ENCODE measurements at regions not wholly inside any gene's neighbourhood (a gene's known extent, or its start where the extent isn't known, plus 50 kb on each side); places are given as distances from the start of the nearest gene placed in this dataset.

DNA sequence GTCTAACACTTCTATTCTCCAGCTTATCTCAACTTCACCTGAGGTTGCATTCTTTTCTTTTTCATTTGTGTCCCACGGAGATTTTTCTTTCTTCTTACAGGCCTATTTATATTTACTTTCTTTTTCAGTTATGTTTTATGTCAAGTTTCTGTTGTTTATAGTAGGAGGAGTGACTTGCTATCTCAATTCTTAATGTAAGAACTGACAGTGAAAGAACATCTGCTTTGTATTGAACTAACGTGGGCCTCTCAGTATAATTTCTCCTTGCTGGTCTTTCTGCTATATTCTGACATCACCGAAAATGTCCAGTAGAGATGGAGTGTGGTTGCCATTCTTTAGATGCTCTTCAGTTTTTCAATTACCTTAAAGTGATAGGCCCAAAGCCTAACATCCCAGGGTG lies 521.7 kb downstream of the EPM2A start:
- DNase-seq: no peak

DNA sequence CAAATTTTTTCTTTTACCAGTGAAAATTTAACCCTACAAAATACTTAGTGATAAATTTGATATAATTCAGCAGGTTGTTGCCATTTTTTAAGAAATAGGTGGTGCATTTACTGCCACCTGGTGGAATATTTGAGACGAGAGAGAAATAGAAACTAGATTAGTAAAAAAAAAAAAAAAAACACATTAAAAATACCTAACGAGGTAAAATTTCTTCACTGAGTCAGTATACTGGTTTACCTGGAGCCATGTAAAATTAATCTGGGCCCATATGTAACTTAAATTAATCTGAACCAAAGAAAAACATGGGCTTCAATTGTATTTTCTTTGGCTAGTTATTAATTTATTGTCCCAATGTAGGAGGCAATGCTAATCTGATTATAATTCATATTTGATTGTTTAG lies 520.8 kb downstream of the EPM2A start:
- DNase-seq: peak; percentile 64

DNA sequence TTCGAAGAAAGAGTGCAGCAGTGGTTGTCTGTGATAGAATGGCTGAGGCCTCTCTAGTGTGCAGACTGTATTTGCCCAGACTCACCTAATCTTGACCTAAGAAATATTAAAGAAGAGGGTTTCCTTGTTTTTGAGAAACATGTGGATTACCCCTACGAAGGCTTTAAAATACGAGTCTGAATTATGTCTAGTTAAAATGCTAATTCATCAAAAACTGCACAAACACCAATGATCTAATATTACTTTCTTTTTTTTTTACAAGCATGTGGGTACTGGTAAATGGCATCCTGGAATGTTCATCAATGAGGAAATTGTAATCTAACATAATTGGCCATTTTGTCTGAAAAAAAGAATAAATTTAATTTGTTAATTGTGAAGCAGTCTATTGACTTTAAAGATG lies 510.9 kb downstream of the EPM2A start:
- no peak for DNase-seq

DNA sequence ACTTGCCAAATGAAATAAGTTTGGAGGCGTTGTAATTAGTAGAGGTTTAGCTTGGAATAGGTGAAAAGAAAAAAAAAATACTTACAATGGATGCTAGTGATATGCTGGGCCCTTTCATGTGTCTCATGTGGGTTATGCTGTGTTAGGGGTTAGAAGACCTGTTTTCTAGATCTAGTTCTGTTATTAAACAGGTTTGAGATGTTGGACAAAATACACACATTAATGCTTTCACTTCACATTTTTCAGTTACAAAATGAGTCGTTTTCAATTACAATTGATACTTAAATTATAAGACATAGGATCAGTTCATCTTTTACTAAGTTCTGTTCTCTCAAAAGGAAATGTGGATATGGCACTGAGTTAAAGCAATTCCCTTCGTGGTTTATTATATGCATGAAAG lies 509.8 kb downstream of the EPM2A start:
- no peak for DNase-seq

DNA sequence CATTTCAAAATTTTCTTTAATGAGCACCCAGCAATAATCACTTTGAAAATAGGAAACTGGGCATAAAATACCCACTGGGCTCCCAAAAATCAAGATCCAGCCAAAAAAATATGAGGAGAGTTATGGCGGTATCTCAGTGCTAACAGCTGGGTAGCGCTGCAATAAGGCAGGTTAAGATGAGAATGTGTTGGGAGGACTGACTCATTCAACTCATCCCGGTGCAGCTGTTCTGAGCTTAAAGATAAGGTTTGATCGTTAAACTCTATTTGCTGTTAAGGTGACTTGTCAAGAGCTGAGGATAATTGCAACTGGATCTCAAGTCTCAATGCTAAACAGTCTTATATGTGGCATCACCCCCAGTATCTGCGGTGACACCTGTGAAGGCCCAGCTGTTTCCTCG lies 507.7 kb downstream of the EPM2A start:
- no peak for DNase-seq

DNA sequence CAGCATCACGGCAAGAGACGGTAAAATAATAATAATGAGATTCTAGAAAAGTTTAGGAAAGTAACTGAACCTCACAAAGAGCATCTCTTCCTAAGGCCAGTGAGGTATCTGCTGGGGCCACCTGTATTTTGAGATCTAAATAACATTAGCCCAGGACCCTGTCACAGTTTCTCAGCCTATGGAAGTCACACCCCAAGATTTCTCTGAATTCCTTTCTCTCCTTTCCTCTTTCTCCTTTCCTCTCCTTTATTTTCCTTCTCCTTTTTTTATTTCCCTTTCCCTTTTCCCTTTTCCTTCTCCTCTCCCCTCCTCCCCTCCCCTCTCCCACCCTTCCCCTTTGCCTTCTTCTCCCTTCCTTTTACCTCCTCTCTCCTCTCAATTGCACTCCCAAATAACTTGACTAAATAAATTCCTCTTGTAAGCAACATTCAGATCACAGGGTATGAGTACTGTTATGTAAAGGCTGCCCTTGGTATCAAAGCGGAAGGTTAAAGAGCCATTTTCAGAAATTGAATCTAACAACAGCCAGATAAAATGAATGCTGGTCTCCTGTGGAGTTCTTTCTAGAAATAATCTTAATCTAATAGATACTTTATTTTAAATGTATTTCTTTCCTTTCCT lies 506.2 kb downstream of the EPM2A start:
- no peak for DNase-seq

DNA sequence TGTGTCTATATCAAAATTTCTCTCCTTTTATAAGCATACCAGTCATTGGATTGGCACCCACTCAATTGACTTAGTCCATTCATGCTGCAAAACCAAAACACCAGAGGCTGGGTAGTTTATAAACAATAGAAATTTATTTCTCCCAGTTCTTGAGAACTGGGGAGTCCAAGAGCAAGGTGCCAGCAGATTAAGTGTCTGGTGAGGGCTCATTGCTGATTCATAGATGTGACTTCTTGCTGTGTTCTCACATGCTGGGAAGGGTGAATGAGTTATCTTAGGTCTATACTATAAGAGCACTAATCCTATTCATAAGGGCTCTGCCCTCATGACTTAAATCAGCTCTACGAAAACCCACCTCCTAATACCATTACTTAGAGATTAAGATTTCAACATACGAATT lies 501.4 kb downstream of the EPM2A start:
- DNase-seq: no peak

DNA sequence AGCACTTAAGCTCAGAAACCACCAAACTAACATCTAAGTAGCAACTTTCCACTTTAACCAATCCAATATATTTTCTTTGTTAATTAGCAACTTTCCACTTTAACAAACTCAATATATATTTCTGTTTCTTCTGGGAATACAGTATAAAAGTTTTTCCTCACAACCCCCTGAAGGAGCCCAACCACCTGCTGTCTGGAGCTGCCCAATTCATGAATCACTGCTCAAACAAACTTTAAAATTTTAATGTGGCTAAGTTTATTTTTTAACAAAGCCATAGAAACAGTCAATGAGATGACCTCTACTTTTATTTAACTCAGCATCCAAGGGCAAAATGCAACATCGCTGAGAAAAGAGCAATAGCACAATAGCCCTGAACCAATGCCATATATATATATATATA lies 500.1 kb downstream of the EPM2A start:
- DNase-seq: no peak

DNA sequence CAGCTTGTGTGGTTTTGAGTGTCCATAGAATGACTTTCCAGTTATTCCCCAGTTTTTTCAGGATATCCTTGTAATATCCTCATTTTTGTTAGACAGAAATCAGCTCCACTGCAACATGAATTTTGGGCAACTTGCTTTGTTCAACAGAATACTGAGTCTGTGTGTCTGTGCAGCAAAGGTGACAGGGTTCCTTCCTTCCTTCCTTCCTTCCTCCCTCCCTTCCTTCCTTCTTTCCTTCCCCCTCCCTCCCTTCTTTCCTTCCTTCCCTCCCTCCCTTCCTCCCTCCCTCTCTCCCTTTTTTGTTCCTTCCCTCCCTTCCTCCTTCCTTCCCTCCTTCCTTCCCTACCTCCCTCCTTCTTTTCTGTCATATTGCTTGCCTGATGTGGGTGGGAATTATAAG lies 496.5 kb downstream of the EPM2A start:
- DNase-seq: no peak

DNA sequence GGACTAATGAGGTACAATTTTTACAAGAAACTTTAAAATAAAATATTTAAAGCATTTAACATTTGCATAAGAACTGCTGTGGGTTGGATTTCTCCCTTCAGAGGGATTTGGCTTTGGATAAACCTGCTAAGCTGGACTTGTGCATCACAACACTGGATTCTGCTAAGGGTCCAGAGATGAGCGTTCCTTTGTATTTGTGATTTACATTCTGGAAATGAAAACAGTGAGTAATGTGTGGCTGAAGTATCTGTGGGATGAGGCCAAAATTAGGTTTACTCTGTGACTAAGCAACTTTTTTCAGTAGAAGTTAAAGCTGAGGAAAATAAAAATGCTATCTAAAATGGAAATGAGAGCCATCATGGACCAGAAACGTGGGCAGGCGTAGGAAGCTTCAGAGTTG lies 494.3 kb downstream of the EPM2A start:
- no peak for DNase-seq

DNA sequence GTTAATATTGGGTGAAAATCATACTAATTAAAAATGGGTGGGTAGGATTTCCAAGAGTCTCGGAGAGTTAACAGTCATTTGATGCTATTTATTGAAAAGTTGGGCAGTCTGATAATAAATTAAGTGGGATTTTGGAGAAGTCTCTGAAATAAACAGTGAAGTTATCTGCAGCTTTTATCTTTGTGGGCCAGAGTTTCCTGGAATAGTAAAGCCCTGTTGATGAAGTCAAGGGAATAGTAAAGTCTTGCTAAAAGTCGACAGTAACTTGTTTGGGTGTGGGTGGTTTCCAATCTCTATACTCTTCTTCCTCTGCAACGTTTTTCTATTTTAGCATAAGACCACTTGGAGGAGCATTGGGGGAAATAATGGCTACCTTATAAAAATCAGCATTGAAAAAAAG lies 493.6 kb downstream of the EPM2A start:
- DNase-seq: no peak

DNA sequence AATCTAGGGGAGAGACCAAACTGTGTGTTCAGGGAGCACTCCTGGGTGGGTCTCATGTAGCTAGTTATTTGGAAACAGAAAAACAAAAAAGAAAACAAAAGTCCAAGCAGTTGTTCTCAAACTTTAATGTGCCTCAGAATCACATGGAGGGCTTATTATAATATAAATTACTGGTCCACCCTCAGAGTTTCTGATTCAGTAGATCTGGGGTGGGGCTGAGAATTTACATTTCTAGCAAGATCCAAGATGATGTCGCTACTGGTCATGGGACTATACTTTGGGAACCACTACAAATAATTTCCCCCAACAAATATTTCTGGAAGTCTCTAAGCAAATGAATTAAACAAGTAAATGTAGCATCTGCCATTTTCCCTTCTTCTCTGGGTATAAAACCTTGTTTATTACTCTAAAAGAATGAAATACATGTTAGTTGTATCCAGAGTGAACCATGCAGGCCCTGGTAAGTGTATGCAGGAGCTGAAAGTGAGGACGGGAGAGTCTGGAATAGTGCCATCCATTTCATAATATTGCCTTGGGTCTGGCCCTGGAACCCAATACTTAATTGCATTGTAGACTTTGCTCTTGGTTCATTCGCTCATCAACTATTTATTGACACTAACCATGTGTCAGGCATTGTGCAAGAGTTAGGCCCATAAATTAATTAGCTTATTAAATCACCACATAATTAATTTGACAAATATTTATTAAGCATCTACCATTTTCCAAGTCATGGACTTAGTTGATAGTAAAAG lies 490.8 kb downstream of the EPM2A start:
- no peak for DNase-seq

DNA sequence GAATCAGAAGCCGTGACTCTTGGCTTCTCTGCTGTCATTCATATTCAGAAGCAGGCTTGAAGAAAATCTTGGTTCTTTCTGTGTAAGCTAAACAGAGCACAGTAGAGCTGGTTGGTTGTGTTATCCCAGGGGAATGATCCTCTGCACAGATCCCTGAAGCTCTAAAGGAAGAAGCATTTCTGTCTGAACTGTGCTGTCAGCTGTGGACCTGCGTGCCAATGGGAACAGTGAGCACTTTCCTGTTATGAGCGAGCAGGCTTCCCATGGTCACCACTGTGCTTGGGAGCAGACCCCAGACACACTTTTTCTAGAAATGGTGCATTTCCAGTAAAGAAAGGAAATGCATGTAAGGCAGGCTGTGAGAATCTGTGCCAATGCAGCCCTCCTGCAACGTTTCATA lies 490.2 kb downstream of the EPM2A start:
- DNase-seq: no peak

DNA sequence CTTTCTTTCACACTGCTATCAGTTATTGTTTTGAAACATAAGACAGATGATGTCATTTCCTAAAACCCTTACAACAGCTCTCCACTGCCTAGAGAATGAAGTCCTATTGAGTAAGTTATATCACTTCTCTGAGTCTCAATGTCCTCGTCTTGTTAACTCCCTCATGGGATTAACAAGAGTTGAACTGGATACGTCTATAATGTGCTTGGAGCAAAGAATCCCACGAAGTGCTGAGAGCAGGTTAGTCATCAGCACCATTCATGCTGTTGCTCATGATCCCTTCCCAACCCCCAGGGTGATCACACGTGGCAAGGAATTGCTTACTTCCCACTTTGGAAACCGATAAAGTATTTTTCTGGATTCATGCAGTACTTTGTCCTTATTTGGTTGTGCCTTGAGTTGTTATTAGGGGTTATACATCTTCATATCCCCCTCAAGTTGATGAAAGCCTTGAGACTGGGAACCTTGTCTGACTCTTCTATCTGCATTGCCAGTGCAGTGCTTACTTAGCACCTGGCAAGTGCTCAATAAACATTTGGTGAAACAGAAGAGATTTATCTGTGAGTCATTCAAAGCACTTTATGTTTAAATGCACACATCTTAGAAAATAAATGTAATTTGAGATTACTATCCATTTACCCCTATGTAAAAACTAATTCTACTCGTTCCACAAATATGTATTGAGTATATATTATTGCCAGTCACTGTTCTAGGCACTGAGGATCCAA lies 487.5 kb downstream of the EPM2A start:
- DNase-seq: peak; percentile 2

DNA sequence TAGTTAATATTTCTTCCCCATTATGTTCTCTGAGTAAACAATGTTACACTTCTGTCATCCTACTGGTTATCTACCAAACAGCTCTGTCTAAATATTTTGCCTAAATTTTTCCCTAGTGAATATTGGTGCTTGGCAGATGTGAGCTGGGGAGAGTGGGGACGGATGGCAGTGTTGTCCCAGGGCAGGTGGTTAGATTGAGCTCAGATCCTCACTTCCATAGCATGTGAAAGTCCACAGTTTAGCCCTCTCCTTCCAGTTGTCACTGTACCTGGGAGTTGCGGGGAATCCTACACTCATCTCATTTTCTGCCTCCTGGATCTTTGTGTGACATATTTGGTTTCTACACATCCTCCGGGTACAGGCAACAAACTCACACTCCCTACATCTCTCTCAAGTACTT lies 484.9 kb downstream of the EPM2A start:
- no peak for DNase-seq

DNA sequence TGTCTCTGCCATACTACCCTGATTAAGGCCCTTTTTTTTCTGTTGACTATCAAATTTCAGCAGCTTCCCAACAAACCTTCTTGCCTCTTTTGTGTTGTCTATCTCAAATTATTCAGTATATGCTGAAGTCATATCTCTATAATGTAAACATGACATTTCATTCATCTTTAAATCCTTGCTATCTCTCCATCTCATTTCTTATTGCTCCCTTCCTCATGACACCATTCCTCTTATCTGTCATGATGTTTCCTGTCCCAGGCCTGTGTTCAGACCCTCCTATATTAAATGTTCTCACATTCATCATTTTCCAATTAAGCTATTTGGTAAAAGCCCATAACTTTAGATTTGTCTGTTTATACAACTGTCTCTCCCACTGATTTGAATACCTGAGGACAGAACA lies 482.6 kb downstream of the EPM2A start:
- no peak for DNase-seq

DNA sequence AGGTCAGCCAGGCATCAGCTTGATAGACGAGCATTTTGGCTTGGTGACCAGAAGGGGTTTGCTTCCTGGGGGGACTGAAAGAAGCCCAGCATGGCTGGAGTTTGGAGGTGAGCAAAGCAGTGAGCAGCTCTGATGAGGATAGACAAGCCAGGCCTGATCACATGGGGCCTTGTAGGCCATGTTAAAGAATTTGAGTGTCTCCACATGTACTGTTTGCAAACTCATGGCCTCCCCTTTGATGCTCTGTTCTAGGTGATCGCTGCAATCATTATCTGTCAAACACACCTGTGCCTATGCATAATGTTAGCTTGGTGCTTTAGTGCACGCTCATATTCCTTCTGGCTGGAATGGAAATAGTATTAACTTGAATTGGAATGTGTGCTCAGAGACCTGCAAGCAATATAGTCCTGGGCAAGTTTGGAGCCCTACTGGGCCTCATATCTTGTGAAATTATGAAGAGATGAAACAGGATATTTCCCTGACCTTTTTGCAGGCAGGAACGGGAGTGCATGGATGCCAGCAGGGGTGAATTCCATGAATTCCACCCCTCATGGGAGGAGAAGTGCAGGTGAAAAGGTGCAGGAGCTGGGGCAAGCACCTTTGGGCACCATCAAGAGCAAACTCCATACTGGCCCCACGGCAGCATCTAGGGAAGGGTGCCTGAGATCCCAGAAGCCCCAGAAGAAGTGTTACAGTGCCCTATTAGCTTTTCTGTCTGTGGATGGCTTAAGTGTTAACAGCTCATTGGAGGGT lies 480.5 kb downstream of the EPM2A start:
- DNase-seq: no peak

DNA sequence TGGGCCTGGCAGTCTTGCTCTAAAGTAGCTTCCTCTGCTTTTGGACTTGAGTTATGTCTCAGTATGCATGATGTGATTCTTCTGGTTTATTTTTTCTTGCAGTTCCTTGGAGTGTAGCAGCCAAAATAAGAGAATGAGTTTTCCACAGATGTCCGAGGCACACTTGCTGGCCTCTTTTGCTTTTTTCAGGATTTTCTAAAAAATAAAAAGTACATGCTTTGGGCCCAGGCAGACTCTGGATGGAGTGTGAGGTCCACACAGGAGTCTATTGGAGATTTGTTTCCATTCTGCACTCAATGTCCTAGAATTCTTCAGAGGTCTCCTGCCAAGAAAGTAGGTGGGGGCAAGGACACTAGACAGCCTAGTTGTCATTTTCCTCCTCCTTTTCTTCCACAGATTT lies 477.6 kb downstream of the EPM2A start:
- no peak for DNase-seq

DNA sequence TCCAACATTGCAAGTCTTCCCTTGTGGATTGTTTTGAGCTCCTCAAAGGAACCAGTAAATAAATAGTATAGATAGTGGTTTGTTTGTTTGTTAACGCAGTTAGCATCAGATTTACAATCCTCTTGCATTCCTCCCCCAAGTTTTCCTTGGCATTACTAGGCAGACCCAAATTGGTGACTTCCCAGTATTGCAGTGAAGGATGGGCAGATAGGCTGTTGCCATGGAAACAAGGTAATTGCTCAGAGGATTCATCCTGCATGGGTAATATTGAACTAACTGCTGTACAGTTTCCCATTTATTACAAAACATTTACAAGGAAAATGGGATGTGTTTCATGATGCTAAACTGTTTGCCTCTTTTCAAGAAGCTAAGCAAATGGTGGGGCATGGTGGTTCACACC lies 477.2 kb downstream of the EPM2A start:
- no peak for DNase-seq

DNA sequence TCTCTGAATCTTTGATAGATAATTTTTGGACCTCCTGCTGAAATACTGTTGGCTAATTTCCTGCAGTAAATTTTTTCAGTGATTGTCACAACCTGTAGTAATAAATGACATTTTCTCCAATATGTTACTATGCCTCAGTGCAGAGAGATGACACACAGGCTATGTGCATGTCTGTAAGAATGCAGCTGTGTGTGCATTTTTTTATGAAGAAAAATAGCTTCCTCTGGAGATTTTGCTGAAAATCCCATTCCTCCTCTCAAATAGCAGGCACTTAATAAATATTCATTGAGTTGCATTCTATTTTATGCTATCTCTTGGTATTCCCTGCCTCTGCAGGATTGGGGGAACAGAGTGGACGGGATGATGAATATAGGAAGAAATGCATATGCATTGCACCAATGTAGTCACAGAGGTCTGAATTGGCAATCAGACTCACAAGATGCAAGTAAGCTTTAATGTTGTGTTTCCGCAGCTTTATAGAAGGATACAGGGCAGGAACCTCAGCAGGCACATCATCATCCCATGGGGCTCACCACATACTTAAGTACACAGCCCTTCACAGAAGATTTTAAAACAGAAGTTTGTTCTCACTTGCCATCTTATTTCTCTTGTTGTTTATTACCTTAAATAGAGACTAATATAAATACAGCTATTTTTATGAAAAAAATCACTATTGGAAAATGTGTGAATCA lies 474.7 kb downstream of the EPM2A start:
- no peak for DNase-seq

DNA sequence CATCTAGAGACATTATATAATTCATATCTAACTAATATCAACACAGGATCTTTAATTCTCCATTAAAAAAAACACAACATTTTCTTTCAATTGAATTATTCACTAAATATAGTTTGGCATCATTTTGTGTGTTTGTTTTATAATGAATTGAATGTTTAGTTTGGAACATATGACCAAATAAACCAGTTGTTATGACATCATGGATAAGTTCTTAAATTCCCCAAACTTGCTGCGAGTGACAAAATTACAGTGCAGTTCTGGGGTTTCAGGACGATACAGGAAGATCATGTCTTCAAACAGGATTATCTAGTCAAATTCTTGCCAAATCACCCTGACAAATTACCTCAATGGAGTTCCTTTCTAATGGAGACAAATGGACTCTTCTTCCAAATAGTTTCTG lies 473.6 kb downstream of the EPM2A start:
- DNase-seq: no peak

DNA sequence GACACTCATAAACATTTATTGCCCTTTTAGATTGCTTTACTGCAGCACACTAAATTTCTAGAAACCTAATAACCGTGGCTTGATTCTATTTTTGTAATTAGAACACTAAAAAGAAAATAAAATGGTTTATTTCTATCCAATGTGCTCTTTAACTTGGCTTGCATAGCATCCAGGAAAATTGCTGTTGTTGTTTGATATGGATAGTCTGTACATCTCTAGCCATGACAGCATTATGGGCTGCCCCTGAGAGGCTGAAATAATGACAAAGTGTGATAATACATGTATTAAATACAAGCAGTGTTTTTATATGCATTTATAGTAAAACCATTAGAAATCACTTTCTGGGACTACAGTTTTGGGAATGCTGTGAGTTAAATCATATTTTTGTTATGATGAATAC lies 472.5 kb downstream of the EPM2A start:
- DNase-seq: no peak

DNA sequence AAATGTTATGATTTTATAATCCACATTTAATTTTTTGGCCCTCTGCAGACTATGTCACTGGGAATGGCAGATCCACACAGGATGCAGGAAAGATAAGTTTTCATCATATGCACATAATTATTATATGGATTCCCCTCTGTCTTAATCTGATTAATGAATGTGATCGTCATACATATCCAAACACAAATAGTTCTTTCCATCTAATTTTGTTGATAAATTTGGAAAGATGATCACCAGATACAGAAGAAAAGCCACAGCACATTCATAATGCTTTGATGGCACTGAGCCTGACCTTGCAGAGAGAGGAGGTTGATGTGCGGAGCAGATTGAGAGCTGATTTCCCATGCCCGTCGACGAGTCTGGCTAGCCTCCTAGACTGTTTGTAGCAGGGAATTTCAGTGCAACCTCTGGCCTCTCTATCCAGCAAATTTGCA lies 471.5 kb downstream of the EPM2A start:
- DNase-seq: no peak
